HS-5 (cell line): ENCODE measurements at regions not wholly inside any gene's neighbourhood (a gene's known extent, or its start where the extent isn't known, plus 50 kb on each side); places are given as distances from the start of the nearest gene placed in this dataset.

ENCODE experiments used
- DNase-seq: peaks from one replicate; pipeline ENCODE4 v3.0.0-alpha.2; 2012; ENCODE audit warnings: low read depth

DNA sequence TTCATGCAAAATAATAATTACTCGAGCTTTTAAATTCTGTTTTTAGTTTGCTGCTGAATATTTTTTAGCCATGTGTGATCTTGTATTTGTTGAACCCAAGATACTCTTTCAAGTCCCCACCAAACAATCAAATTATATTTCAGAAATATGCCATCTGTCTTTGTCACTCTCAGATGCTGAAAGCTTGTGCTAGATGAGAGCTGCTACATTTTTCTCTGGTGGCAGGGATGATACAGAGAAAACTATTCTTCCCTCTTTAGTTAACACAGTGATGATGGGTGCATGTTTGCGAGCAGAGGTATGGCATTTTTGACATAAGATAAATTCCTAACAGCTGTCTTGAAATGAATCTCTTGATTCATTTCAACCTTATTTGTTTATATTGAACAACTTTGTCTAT, 100.6 kb upstream of the NPHP3 start:
- DNase-seq: no peak

DNA sequence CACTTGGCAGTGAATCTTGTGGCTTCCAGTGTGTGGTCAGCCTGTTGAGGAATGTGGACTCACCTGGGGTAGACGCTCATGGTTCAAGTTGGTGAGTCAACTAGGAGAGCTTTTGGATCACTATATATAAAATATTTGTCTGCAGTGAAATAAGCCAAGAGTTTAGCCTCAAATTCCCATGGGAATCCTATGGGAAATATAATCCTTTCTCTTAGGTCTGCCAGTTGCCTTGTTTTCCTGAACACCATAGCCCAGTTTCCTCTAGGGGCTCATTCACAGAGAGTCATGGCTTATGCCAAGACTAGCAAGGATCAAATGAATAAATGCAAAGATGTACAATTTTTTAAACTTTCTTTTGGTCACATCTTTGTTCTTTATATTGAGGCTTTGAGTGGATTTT, 100.1 kb upstream of the NPHP3 start:
- no peak for DNase-seq

GRCh38 chr3:132821314-132821713, 99.1 kb upstream of the NPHP3 start:
- no peak for DNase-seq

- DNase-seq: no peak
Observed at GRCh38 chr3:132818251-132818650, 96.0 kb upstream of the NPHP3 start.

DNA sequence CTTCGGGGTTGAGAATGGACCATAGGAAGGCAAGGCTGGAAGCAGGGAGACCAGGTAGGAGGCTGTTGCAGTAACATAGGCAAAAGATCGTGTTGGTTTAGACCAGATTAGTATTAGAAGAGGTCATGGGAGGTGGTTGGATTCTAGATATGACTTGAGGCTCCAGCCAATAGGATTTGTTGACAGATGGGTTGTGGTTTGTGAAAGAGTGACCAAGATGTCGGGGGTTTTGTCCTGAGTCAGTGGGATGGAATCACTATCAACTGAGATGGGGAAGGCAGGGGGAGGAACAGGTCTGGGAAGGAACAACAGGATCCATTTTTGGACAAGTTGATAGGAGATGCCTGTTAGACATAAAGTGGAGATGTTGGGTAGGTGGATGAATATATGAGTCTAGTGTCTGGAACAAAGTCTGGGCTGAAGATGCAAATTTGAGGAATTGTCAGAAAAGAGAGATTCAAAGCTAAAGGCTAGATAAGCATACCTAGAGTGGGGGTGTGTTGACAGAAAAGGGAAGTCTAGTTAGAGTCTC, 95.5 kb upstream of the NPHP3 start:
- no peak for DNase-seq

DNA sequence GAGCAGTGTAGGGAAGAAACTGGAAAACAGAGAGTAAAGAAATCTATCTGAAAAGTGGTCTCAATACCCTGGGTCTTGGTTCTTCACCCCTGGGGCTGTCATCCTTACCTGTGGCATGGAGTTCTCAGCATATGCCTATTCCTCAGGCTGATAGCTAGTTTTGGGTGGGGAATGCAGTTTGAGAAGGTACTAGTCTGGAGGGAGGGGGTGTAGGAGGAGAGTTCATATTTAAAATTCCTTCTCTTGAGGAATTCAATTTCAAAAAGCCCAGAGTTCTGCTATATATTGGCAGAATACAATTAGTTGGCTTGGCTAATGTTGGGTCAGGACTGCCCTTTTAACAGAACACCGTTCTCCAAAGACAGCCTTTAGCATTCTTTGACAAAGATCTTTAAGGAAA, 82.9 kb upstream of the NPHP3 start:
- DNase-seq: no peak

DNA sequence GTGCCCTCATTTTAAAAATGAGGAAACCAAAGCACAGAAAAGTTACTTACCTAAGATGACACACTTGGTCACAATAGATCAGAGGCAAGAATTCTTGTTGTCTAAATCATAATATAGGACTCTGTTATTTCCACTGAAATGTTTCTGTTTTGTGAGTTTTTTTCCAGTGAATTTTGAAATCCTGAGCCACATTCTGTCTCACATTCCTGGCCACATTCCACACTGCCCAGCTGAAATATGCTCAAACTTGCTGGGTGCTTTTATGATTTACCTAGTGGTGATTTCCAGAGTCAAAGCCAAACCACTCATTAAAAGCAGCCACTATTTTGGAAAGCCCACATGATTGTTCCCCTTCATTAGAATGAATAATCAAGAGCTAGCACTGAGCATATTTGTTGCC, 82.3 kb upstream of the NPHP3 start:
- DNase-seq: no peak

DNA sequence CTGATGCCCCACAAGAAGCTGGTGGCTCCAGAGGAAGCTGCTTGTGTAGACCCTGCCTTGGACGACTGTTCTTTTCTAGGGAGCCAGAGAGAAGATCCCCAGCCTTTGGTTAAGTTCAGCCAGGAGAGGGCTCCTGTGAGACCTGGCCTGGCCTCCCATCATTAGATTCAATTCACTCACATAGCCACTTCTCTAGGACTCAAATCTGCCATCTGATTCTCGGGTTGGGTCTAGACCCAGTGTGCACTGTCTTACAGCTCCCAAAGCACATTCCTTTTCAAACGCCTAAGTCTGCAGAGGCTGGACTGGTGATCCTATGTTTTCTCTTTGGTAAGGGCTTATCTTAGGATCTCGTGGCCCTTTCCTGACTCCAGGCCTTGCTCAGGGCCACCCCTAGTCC, 81.7 kb upstream of the NPHP3 start:
- DNase-seq: no peak

DNA sequence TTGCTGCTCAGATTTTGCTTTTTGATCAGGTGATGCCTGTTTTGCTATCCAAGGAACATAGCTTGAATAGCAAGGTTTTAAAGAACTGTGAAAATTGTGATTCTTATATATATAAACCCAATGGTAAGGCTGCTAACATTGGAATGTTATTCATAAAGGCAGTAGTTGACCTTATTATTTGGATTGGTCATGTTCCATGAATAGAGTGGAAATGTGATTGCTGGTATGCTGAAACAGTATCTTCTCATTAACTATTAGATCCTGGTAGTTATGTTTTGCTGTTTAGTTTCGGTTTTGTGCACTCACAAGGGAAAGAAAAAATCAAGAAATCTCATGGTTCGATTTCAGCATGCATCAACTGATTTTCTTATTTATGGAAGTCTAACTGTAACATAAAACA, 78.7 kb upstream of the NPHP3 start:
- DNase-seq: no peak

GRCh38 chr3:132790806-132791205, 68.6 kb upstream of the NPHP3 start:
- DNase-seq: no peak

DNA sequence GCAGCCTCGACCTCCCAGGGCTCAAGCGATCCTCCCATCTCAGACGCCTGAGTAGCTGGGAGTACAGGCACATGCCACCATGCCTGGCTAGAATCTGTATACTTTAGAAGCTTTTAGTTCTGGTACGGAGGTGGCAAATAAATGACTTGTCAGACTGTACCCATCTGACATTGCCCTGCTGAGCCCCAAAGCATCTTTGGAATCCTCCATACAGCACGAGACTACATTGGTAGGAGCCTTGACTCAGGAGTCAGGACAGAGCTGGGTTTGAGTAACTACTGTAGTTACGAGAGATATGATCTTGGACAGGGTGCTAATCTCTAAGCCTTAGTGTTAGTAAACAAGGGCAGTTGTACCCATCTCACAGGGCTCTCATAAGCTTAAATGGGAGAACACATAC, 67.8 kb upstream of the NPHP3 start:
- no peak for DNase-seq

GRCh38 chr3:132788301-132788671, 66.1 kb upstream of the NPHP3 start:
- DNase-seq: no peak

- DNase-seq: no peak
Observed at GRCh38 chr3:132787616-132788300, 65.5 kb upstream of the NPHP3 start.

GRCh38 chr3:132786890-132787289, 64.7 kb upstream of the NPHP3 start:
- no peak for DNase-seq

GRCh38 chr3:132785292-132785691, 63.1 kb upstream of the NPHP3 start:
- no peak for DNase-seq

DNA sequence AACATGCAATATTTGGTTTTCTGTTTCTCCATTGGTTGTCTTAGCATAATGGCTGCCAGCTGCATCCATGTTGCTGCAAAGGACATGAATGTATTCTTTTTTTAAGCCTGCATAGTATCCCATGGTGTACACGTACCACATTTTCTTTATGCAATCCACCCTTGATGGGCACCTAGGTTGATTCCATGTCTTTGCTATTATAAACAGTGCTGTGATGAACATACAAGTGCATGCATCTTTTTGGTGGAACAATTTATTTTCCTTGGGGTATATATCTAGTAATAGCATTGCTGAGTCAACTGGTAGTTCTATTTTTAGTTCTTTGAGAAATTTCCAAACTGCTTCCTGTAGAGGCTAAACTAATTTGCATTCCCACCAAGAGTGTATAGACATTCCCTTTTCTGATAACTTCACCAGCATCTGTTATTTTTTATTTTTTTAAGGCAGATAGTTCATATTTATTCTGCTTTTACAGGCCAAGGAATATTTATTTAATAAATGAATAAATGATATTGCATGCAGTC, 62.4 kb upstream of the NPHP3 start:
- DNase-seq: no peak

DNA sequence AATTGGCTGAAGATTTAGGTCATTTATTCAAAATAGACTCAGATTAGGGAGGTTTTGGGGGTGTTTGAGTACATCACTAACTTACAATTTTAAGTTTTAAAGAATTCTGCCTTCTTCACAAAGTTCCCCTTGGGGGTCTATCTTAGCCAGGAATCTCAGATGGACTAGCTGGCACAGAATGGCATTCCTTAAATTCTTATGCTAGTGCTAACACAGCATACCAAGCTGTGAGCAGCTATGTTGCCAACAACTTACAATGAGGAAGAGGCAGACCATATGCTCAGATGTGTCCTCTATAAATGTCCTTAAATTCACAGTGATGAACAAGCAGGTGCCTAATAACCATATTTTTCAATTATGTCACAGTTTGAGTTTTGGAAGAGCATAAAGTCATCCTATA, 60.9 kb upstream of the NPHP3 start:
- no peak for DNase-seq

- no peak for DNase-seq
Observed at GRCh38 chr3:132781922-132782321, 59.7 kb upstream of the NPHP3 start.

DNA sequence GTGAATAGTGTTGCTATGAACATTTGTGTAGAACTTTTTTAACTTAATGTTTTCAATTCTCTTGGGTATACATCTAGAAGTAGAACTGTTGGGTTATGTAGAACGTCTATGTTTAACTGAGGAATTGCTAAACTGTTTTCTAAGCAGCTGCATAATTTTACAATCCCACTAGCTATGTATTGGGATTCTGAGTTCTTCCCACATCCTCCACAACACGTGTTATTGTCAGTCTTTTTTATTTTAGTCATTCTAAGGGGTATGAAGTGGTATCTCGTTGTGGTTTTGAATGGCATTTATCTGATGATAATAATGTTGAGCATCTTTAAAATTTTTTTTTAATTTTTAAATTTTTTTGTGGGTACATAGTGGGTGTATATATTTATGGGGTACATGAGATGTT, 55.0 kb upstream of the NPHP3 start:
- no peak for DNase-seq

GRCh38 chr3:132773071-132773619, 50.9 kb upstream of the NPHP3 start:
- DNase-seq: no peak

- no peak for DNase-seq
Observed at GRCh38 chr3:132772252-132772651, 50.0 kb upstream of the NPHP3 start.
